Amniotic stem cell (primary cell): ENCODE measurements at regions not wholly inside any gene's neighbourhood (a gene's known extent, or its start where the extent isn't known, plus 50 kb on each side); places are given as distances from the start of the nearest gene placed in this dataset.
"Not testable (repeated sequence)": the region's sequence is repeated elsewhere in the genome, so short reads cannot be mapped to it uniquely, and the experiment has no call there.

Source experiments
- DNase-seq: peaks from one replicate; lab custom pipeline; 2025; lab: John Stamatoyannopoulos, UW

DNA sequence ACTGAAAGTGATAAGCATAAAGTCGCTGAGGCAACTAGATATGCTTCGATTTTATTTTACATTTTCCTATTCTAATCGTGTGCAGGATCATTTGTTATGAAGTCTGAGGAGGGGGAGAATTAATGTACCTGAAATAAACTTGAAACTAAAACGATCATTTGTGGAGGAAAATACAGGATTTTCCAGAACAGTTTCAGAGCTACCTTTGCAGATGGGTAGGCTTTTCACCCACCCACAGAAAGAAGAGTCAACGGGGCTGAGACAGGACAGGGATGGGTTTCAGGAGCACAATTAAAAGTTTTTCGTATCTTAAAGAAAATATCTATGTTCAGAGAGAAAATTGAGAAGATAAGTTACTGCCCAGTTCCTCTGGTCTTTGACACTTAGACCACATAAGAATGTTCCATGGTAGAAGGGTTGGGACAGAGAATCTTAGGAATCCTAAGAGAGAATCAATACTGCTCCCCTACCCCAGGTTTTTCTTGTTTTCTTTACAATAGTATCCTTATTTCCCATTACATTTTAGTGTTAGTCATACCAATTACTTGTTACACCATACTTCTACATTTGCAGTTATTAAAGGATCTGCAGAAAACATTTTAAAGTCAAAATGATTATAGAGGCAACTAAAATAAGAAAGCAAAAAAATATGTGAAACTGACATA, 211.4 kb downstream of the DEPDC1B start:
- no peak for DNase-seq

DNA sequence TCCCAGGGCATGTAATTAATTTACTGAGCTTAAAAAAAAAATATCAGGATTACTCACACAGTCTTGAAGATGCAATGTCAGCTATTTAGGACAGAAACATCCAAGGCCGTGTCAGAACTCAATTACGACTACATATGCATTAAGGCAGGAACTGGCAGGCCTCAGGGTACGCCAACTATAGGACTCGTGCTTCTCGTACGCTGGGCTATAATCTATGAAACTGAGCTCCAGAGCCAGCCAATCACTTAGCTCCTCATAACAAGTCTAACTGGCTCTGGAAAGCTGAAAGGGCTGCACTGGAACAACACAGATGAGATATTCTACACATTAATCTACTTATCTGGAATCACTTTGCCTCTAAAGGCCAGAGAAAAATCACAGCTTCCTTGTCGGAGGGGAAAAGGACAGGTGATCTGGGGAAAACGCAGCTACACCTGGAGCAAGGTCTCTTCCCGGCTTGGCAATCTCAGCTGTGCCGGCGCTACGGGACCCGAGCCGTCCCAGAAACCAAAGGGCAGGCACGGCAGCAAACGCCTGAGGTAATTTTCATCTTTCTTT, 212.0 kb downstream of the DEPDC1B start:
- no peak for DNase-seq

GRCh38 chr5:60487476-60487875, 212.5 kb downstream of the DEPDC1B start:
- DNase-seq = no peak

- no peak for DNase-seq
Observed at GRCh38 chr5:60485361-60485760, 214.6 kb downstream of the DEPDC1B start.

DNA sequence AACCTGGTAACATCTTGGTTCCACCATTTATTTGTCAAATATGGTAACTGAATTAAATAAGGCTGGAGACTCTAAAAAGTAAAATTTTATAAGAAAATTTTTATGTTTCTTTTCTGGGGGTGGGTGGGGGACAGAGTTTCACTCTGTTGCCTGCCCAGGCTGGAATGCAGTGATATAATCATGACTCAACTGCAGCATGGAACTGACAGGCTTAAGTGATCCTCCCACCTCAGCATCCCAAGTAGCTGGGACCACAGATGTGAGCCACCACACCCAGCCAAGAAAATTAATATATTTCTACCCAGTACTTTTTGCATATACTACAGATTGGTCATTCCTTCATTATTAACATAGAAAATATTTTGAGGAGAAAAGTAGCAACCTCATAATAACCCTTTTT, 216.9 kb downstream of the DEPDC1B start:
- DNase-seq = no peak

- DNase-seq = no peak
Observed at GRCh38 chr5:60482301-60482700, 217.7 kb downstream of the DEPDC1B start.

- no peak for DNase-seq
Observed at GRCh38 chr5:60479542-60479941, 220.4 kb downstream of the DEPDC1B start.

- no peak for DNase-seq
Observed at GRCh38 chr5:60477849-60478248, 222.1 kb downstream of the DEPDC1B start.

GRCh38 chr5:60473654-60474053, 226.3 kb downstream of the DEPDC1B start:
- DNase-seq = no peak

- DNase-seq = not testable (repeated sequence)
Observed at GRCh38 chr5:60473027-60473426, 226.9 kb downstream of the DEPDC1B start.

- DNase-seq = no peak
Observed at GRCh38 chr5:60470881-60471280, 229.1 kb downstream of the DEPDC1B start.

- DNase-seq = no peak
Observed at GRCh38 chr5:60469286-60469685, 230.7 kb downstream of the DEPDC1B start.

- no peak for DNase-seq
Observed at GRCh38 chr5:60463179-60463868, 236.6 kb downstream of the DEPDC1B start.

DNA sequence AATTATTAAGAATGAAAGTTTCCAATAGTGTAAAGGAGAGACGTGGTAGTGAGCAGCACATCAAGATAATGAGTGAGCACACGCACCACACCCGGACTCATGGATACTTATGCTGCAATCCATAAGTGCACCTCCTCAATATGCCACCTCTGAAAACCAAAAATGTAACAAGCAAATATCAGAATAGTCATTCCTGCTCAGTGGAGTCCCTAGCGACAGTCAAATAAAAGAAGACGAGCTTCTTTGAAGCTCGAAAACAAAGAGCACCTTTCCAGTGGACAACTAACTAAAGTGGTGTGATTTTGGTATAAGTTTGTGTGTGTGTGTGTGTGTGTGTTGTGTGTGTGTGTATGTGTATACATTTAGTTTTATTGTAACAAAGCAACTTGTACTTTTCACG, 241.3 kb downstream of the DEPDC1B start:
- no peak for DNase-seq

GRCh38 chr5:60457233-60457632, 242.7 kb downstream of the DEPDC1B start:
- DNase-seq = no peak

DNA sequence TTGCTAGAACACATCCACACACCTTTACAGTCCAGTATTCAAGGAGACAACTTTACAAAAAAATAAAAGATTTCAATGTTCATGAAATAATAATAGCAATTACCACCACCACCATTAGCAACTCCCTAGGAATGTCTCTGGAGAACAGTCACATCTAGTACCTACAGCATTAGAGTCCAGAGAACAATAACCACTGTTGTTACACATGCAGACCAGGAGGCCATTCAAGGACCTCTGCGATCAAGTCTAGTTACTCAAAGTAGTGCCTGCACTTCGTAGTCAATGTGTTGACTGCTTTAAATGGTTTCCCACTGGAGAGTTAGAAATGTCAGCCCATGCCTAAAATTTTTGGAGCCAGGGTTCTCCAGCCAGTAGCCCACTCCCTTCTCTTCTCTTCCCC, 244.4 kb downstream of the DEPDC1B start:
- DNase-seq = no peak

GRCh38 chr5:60454277-60454676, 245.7 kb downstream of the DEPDC1B start:
- not testable (repeated sequence) for DNase-seq

DNA sequence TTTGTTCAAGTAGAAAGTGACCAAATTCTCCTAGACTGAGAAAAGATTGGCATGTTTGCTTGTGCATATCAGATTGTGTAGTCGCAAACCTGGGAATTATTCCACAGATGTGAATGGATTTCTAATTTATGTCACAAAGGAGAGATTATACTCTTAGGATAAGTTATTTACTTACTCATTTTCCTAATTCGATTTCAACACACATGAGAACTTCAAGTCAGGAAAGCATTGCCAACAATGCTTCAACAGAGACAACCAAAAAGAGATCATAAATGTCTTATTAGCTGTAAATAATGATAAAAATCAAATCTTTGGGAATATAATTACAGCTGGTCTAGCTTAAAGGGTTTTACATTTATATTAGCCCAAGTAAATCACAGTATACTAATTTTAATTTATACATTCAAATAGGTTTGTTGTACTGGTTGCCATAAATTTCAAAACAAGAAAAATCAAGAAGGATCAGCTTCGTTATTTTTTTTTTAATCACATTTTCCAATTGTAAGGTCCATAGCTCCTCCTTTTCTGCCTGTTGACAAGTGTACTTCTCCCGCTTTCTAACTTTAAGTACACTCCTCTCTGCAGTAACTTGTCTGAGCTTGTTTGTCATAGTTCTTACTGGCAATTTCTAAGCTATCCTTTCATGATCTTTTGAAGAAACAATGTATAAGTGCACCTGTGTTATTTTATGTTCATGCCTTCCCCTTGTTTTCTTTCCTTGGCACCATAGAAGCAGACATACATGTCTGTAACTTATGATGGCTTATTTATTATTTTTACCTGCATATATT, 246.6 kb downstream of the DEPDC1B start:
- DNase-seq = no peak

GRCh38 chr5:60448600-60448999, 251.4 kb downstream of the DEPDC1B start:
- no peak for DNase-seq

DNA sequence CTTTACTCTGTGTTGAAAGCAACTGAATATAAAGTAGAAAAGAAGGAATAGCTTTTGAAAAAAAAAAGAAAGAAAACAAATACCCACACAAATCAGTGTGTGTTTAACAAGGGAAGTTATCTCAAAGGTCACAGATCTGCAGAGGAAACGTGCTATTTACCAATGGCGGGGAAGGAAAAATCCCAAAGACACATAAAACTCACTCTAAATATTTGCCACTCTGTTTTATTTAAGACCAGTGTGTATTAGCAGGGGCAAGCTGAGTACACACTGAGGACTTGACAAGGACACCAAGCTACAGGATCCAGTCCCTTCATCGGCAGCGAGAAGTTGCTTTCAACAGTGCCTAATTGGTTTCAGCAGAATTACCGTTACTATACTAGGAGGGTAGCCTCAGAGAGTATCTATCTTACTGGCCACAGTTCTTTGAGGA, 252.5 kb downstream of the DEPDC1B start:
- DNase-seq = no peak

- no peak for DNase-seq
Observed at GRCh38 chr5:60446917-60447316, 253.0 kb downstream of the DEPDC1B start.

DNA sequence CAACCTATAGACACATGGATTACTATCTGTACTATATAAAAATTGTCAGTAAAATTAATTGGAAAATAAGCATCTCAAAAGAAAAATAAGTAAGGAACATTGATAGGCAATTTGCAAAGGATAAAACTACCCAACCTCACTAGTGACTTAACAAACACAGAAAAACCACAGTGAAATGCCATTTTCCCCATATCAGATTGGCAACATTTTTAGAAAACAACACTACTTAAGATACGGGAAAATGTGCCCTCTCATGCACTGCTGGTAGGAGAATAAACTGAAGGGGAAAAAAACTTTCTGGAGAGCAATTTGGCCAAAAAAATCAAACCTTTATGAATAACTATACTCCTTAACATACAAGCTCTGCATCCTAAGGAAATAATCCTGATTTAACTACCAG, 254.0 kb downstream of the DEPDC1B start:
- no peak for DNase-seq

- no peak for DNase-seq
Observed at GRCh38 chr5:60445427-60445826, 254.5 kb downstream of the DEPDC1B start.
